OCI-LY7 (cell line): ENCODE measurements at regions not wholly inside any gene's neighbourhood (a gene's known extent, or its start where the extent isn't known, plus 50 kb on each side); places are given as distances from the start of the nearest gene placed in this dataset.

Source experiments
- CTCF ChIP-seq: fragments of 200-600 bp; sonication (generic); conservative IDR thresholded peaks from 2 replicates; pipeline ENCODE4 v1.5.1; 2014; ENCODE audit warnings: mild to moderate bottlenecking, antibody characterized with exemption, low read length, moderate library complexity, mixed read lengths
- EZH2phosphoT487 ChIP-seq: fragments of 200-600 bp; sonication (generic); IDR thresholded peaks from 2 replicates; pipeline ENCODE4 v1.6.1; 2018; ENCODE audit warnings: low read depth, borderline replicate concordance, mild to moderate bottlenecking, mixed run types, antibody characterized with exemption, low read length, moderate library complexity, mixed read lengths

GRCh38 chr1:83027511-83027910 is 971.4 kb downstream of the TTLL7 start:
- TF ChIP-seq CTCF = no peak
- TF ChIP-seq EZH2phosphoT487 = no peak
